ENCODE measurements at regions not wholly inside any gene's neighbourhood (a gene's known extent, or its start where the extent isn't known, plus 50 kb on each side); places are given as distances from the start of the nearest gene placed in this dataset.

GRCh38 chr1:37319284-37319683 lies 155.1 kb upstream of the ZC3H12A start:
- Histone ChIP-seq H3K36me3 (ENCODE audit: control insufficient read depth in 2 of 2, insufficient read depth in 2 of 2, low read length in 2 of 2) (no peaks in the 10 kb centered on the region), H3K9ac (ENCODE audit: low read depth in 1 of 2, low read length in 2 of 2) (no peak overlapping the region), H3K4me1 (ENCODE audit: control insufficient read depth in 2 of 2, insufficient read depth in 2 of 2, low read length in 2 of 2) (no peaks in the 10 kb centered on the region), H3K27ac (ENCODE audit: low read depth in 2 of 2, low read length in 2 of 2) (no peak overlapping the region), H3K4me3 (ENCODE audit: low read length in 2 of 2) (no peak overlapping the region), H3K9me3 (ENCODE audit: control insufficient read depth in 2 of 2, low read length in 2 of 2) (no peaks in the 10 kb centered on the region), H3K27me3 (ENCODE audit: control insufficient read depth in 2 of 2, insufficient read depth in 2 of 2, low read length in 2 of 2) (peaks cover 25% of the 10 kb centered on the region in 2 donors)

GRCh38 chr1:37323486-37324377 lies 150.6 kb upstream of the ZC3H12A start:
- peaks cover 3 to 8% of the 10 kb centered on the region in 2 donors for H3K27me3 ChIP-seq (ENCODE audit: control insufficient read depth in 2 of 2, insufficient read depth in 2 of 2, low read length in 2 of 2)
- H3K4me1 ChIP-seq (ENCODE audit: control insufficient read depth in 2 of 2, insufficient read depth in 2 of 2, low read length in 2 of 2), result no peaks in the 10 kb centered on the region
- H3K4me3 ChIP-seq (ENCODE audit: low read length in 2 of 2), result no peak overlapping the region
- H3K9ac ChIP-seq (ENCODE audit: low read depth in 1 of 2, low read length in 2 of 2), result no peak overlapping the region
- no peak overlapping the region for H3K27ac ChIP-seq (ENCODE audit: low read depth in 2 of 2, low read length in 2 of 2)
- H3K9me3 ChIP-seq (ENCODE audit: control insufficient read depth in 2 of 2, low read length in 2 of 2), result peaks cover 0 to 2% of the 10 kb centered on the region in 2 donors
- no peaks in the 10 kb centered on the region for H3K36me3 ChIP-seq (ENCODE audit: control insufficient read depth in 2 of 2, insufficient read depth in 2 of 2, low read length in 2 of 2)

DNA sequence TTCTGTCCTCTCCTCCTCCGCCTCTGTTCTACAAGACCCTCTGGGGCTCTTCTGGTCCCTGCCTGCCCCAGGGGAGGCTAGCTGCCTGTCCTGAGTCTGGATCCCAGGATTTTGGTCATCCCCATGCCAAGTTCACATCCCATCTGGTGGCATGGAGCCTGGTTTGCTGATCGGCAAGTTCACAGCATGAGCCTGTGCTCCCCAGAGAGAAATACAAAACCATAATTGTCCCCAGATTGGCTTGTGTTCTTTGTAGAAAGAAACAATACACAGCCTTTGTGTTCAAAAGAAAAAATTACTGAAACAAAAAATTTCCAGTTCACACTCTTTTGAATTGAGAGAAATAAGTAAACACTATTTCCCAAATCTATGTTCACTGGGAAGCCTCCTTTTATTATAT lies 149.4 kb upstream of the ZC3H12A start:
- Histone ChIP-seq H3K36me3 (ENCODE audit: control insufficient read depth in 2 of 2, insufficient read depth in 2 of 2, low read length in 2 of 2) (no peaks in the 10 kb centered on the region), H3K9me3 (ENCODE audit: control insufficient read depth in 2 of 2, low read length in 2 of 2) (peaks cover 0 to 2% of the 10 kb centered on the region in 2 donors), H3K4me1 (ENCODE audit: control insufficient read depth in 2 of 2, insufficient read depth in 2 of 2, low read length in 2 of 2) (no peaks in the 10 kb centered on the region), H3K27me3 (ENCODE audit: control insufficient read depth in 2 of 2, insufficient read depth in 2 of 2, low read length in 2 of 2) (no peaks in the 10 kb centered on the region), H3K4me3 (ENCODE audit: low read length in 2 of 2) (no peak overlapping the region), H3K27ac (ENCODE audit: low read depth in 2 of 2, low read length in 2 of 2) (no peak overlapping the region), H3K9ac (ENCODE audit: low read depth in 1 of 2, low read length in 2 of 2) (no peak overlapping the region)

- Histone ChIP-seq H3K4me1 (ENCODE audit: control insufficient read depth in 2 of 2, insufficient read depth in 2 of 2, low read length in 2 of 2) (no peaks in the 10 kb centered on the region), H3K9ac (ENCODE audit: low read depth in 1 of 2, low read length in 2 of 2) (no peak overlapping the region), H3K4me3 (ENCODE audit: low read length in 2 of 2) (no peak overlapping the region), H3K27me3 (ENCODE audit: control insufficient read depth in 2 of 2, insufficient read depth in 2 of 2, low read length in 2 of 2) (no peaks in the 10 kb centered on the region), H3K27ac (ENCODE audit: low read depth in 2 of 2, low read length in 2 of 2) (no peak overlapping the region), H3K9me3 (ENCODE audit: control insufficient read depth in 2 of 2, low read length in 2 of 2) (peaks cover 0 to 2% of the 10 kb centered on the region in 2 donors), H3K36me3 (ENCODE audit: control insufficient read depth in 2 of 2, insufficient read depth in 2 of 2, low read length in 2 of 2) (no peaks in the 10 kb centered on the region)
Measured at GRCh38 chr1:37325509-37326437, 148.6 kb upstream of the ZC3H12A start.

- peaks cover 0 to 2% of the 10 kb centered on the region in 2 donors for H3K27me3 ChIP-seq (ENCODE audit: control insufficient read depth in 2 of 2, insufficient read depth in 2 of 2, low read length in 2 of 2)
- no peaks in the 10 kb centered on the region for H3K4me1 ChIP-seq (ENCODE audit: control insufficient read depth in 2 of 2, insufficient read depth in 2 of 2, low read length in 2 of 2)
- H3K36me3 ChIP-seq (ENCODE audit: control insufficient read depth in 2 of 2, insufficient read depth in 2 of 2, low read length in 2 of 2), result no peaks in the 10 kb centered on the region
- no peak overlapping the region for H3K4me3 ChIP-seq (ENCODE audit: low read length in 2 of 2)
- no peaks in the 10 kb centered on the region for H3K9me3 ChIP-seq (ENCODE audit: control insufficient read depth in 2 of 2, low read length in 2 of 2)
- no peak overlapping the region for H3K9ac ChIP-seq (ENCODE audit: low read depth in 1 of 2, low read length in 2 of 2)
- no peak overlapping the region for H3K27ac ChIP-seq (ENCODE audit: low read depth in 2 of 2, low read length in 2 of 2)
Measured at GRCh38 chr1:37332126-37332525, 142.3 kb upstream of the ZC3H12A start.

- Histone ChIP-seq H3K27ac (ENCODE audit: low read depth in 2 of 2, low read length in 2 of 2) (no peak overlapping the region), H3K9ac (ENCODE audit: low read depth in 1 of 2, low read length in 2 of 2) (no peak overlapping the region), H3K36me3 (ENCODE audit: control insufficient read depth in 2 of 2, insufficient read depth in 2 of 2, low read length in 2 of 2) (no peaks in the 10 kb centered on the region), H3K4me1 (ENCODE audit: control insufficient read depth in 2 of 2, insufficient read depth in 2 of 2, low read length in 2 of 2) (no peaks in the 10 kb centered on the region), H3K4me3 (ENCODE audit: low read length in 2 of 2) (no peak overlapping the region), H3K27me3 (ENCODE audit: control insufficient read depth in 2 of 2, insufficient read depth in 2 of 2, low read length in 2 of 2) (no peaks in the 10 kb centered on the region), H3K9me3 (ENCODE audit: control insufficient read depth in 2 of 2, low read length in 2 of 2) (no peaks in the 10 kb centered on the region)
Measured at GRCh38 chr1:37338658-37339057, 135.7 kb upstream of the ZC3H12A start.

- no peaks in the 10 kb centered on the region for H3K36me3 ChIP-seq (ENCODE audit: control insufficient read depth in 2 of 2, insufficient read depth in 2 of 2, low read length in 2 of 2)
- no peak overlapping the region for H3K4me3 ChIP-seq (ENCODE audit: low read length in 2 of 2)
- H3K27ac ChIP-seq (ENCODE audit: low read depth in 2 of 2, low read length in 2 of 2), result no peak overlapping the region
- no peak overlapping the region for H3K9ac ChIP-seq (ENCODE audit: low read depth in 1 of 2, low read length in 2 of 2)
- no peaks in the 10 kb centered on the region for H3K27me3 ChIP-seq (ENCODE audit: control insufficient read depth in 2 of 2, insufficient read depth in 2 of 2, low read length in 2 of 2)
- H3K4me1 ChIP-seq (ENCODE audit: control insufficient read depth in 2 of 2, insufficient read depth in 2 of 2, low read length in 2 of 2), result no peaks in the 10 kb centered on the region
- H3K9me3 ChIP-seq (ENCODE audit: control insufficient read depth in 2 of 2, low read length in 2 of 2), result no peaks in the 10 kb centered on the region
Measured at GRCh38 chr1:37342736-37343135, 131.6 kb upstream of the ZC3H12A start.

DNA sequence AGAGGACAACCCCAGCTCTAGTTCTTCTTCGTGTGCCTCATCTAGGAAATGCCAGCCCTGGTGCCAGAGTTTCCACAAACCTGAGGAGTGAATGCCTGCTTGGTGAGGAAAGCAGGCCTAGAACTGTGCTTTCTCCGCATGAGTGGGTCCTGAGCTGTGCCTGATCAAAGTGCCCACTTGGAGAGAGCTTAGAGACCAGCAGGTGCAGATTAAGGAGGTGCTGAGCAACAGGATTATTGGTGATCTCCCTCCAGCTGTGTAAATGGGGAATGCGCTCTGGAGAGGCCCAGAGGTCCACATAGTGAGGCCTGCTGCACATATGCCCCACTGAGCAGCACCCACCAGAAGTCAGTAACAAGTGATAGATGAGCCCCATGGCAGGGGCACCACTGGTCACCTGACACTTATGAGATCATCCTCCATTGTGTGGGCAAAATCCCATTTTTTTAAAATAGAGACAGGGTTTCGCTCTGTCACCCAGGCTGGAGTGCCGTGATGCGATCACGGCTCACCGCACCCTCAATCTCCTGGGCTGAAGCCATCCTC lies 127.2 kb upstream of the ZC3H12A start:
- no peak overlapping the region for H3K27ac ChIP-seq (ENCODE audit: low read depth in 2 of 2, low read length in 2 of 2)
- no peaks in the 10 kb centered on the region for H3K9me3 ChIP-seq (ENCODE audit: control insufficient read depth in 2 of 2, low read length in 2 of 2)

DNA sequence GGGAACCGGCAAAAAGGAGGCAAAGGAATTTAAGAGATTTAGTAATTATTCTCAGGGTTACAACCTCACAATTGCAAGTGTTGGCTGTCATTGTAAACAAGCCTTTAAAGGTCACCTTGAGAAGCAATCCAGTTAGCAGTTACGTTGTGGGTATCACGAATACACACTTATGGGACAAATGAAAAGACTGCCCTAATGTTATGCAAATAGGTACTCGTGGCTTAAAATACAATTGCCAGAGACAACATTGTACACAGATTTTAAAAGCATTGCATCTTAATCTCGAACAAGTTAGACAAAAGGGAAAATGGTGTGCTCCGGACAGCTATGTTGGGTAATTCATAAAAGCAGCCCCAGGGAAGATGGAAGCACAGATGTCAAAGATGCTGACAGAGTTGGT lies 120.5 kb upstream of the ZC3H12A start:
- peaks cover 0 to 3% of the 10 kb centered on the region in 2 donors for H3K27me3 ChIP-seq (ENCODE audit: control insufficient read depth in 2 of 2, insufficient read depth in 2 of 2, low read length in 2 of 2)
- no peak overlapping the region for H3K9ac ChIP-seq (ENCODE audit: low read depth in 1 of 2, low read length in 2 of 2)
- no peaks in the 10 kb centered on the region for H3K9me3 ChIP-seq (ENCODE audit: control insufficient read depth in 2 of 2, low read length in 2 of 2)
- no peaks in the 10 kb centered on the region for H3K4me1 ChIP-seq (ENCODE audit: control insufficient read depth in 2 of 2, insufficient read depth in 2 of 2, low read length in 2 of 2)
- no peak overlapping the region for H3K27ac ChIP-seq (ENCODE audit: low read depth in 2 of 2, low read length in 2 of 2)
- no peak overlapping the region for H3K4me3 ChIP-seq (ENCODE audit: low read length in 2 of 2)
- no peaks in the 10 kb centered on the region for H3K36me3 ChIP-seq (ENCODE audit: control insufficient read depth in 2 of 2, insufficient read depth in 2 of 2, low read length in 2 of 2)

More for the DNA sequence above, 127.2 kb upstream of the ZC3H12A start:
- Histone ChIP-seq H3K9ac (ENCODE audit: low read depth in 1 of 2, low read length in 2 of 2) (no peak overlapping the region), H3K4me1 (ENCODE audit: control insufficient read depth in 2 of 2, insufficient read depth in 2 of 2, low read length in 2 of 2) (no peaks in the 10 kb centered on the region), H3K36me3 (ENCODE audit: control insufficient read depth in 2 of 2, insufficient read depth in 2 of 2, low read length in 2 of 2) (no peaks in the 10 kb centered on the region), H3K27me3 (ENCODE audit: control insufficient read depth in 2 of 2, insufficient read depth in 2 of 2, low read length in 2 of 2) (peaks cover 0 to 2% of the 10 kb centered on the region in 2 donors), H3K4me3 (ENCODE audit: low read length in 2 of 2) (no peak overlapping the region)

Measured in mucosa of rectum (tissue), 2 donors.